Hindlimb muscle (tissue), 1 donor: ENCODE measurements at regions not wholly inside any gene's neighbourhood (a gene's known extent, or its start where the extent isn't known, plus 50 kb on each side); places are given as distances from the start of the nearest gene placed in this dataset.

ENCODE experiments used
- DNase-seq: peaks from one replicate; pipeline ENCODE4 v3.0.0-alpha.2; 2013

DNA sequence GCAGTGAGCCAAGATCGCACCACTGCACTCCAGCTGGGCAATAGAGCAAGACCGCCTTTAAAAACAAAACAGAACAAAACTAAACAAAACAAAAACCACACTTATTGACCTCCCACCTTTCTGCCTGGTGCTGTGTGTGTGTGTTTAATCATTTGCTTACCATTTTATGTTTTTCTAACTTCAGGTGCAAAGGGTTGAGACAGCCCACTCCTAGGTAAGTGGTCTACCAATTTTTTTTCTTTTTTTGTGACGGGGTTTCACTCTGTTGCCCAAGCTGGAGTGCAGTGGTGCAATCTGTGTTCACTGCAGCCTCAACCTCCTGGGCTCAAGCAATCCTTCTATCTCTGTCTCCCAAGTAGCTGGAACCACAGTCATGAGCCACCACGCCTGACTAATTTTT lies 65.8 kb downstream of the SALL1 start:
- DNase-seq = no peak

DNA sequence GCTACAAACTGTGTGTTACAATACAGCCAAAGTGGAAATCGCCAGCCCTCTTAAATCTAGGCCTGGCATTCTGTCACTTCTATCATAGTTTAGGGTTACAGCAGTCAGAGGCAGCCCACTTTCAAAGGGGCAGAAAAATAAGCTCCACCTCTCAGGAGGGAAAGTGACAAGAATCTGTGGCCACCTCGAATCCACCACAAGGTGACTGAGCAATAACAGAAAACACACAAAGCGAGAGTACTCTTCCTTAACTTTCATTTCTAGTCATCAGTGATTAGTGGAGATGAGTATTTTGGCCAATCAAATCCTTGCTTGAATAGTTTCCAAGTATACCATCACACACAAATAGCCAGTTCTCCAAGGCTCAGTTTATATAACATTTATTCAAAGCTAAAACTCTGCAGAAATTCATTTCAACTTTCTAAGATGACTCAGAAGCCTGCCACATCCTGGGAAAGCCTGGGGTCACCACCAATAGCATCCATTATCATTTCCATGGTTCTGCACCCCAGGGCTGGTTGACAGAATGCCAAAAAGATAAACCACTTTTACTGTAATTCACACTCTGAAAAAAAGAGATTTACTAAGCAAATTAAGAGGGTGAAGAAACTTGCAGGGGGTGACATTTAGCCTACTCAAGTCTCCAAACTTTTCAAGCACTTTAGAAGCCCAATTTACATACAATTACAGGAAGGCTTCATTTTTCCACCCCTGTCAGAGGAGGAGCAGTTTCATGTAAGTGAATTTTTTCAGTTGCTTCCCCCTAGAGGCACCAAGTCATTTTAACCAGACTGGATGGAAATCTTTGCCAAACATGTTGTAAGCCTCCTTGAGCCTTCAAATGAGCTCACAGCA lies 66.8 kb downstream of the SALL1 start:
- no peak for DNase-seq

DNA sequence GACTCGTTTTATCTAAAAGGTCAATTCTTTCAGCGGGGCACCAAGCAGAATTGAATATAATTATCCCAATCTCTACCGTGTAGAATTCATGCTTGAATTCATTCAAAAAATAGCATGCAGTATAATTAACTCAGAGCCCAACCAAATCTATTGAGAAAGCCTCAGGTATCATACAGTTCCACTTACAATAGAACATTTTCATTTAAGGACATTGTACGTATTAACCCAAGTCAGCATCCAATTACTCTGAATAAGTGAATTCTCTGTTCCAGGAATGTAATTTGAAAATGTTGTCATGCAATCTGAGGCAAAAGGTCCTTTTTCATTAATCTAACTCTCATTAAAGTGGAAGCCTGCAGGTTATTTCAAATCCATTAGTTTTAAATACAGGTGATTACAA lies 78.5 kb downstream of the SALL1 start:
- no peak for DNase-seq

DNA sequence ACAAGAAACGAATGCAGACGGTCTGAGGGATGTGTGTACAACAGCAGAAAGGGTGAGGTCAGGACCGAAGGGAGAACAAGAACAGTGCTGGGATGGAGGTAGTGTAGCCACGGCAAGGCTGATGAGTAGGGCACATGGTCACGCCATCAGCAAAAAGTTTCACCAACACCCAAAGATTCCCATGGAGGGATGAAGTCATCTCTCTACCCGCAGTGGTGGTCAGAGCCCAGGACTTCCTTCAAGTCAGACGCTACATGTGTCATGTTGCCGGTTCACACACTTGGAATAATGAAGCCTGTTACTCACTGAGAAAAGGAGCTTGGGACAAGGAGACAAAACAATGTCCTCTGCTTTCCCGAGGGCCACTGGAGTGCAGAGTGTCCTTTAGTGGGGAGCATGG lies 79.7 kb downstream of the SALL1 start:
- DNase-seq = no peak

DNA sequence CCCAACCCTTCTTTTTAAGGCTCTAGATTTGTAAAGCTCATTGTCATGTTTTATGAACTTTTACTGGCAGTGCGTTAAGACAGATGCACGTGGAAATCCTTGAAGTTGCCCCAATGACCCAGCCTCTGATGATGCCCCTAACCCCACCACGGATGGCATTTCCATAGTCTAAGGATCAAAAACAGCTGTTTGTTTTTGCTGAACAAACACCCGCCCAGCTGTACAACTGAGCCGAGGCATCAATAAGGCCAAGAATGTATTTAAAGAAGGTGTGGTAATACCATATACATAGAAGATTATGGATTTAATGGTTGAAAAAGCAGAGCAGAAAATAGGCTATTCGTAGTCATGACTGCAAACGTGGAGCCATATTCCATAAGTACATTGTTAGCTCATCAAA lies 83.7 kb downstream of the SALL1 start:
- DNase-seq = no peak

DNA sequence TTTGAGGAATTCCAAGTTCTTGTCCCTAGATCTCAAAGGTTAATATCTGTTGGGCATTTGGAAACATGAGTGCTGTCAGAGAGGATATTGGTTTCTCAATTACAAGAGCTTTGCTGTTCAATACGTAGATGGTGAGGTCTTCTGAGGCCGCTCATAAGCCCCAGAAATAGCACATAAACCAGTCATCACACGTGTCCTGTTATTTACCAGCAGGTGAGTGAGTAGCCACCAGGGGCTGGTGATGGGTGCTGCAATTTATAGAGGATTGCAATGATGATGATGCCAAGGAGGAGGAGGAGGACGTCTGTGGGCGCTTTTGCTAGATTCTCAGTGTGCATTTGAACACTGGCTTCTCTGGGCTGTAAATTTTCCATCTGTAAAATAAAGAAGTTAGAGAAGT lies 89.0 kb downstream of the SALL1 start:
- no peak for DNase-seq

DNA sequence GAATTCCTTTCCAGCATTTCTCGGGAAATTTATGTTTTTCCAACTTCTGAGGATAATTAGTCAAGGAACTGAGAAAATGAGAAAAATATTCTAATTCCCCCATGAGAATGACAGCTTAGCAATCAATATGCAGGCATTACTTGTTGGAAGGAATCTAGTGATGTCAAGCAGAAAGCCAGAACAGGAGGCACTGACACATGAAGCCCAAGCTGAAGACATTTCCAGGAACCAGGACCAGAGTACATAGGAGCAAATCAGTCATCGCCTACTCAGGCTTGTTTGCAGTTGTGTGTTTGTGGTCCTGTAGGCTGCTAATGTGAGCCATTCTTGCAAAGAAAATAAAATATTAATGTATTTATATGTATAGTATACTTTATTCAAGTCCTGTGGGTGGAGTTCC lies 89.7 kb downstream of the SALL1 start:
- no peak for DNase-seq

DNA sequence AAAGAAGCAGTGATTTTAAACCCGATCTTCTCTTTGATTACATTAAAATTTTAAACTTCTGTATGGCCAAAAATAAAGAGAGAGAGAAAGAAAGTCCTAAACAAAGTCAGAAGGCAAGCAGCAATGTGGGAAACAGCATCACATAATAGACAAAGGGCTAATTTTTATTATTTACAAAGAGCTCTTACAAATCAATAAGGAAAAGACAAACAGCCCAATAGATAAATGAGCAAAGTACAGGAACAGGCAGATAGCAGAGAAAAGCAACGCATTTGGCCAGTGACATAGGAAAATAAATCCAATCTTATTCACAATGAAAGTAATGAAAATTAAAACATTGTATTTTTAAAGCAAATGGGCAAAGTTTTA lies 93.1 kb downstream of the SALL1 start:
- no peak for DNase-seq

DNA sequence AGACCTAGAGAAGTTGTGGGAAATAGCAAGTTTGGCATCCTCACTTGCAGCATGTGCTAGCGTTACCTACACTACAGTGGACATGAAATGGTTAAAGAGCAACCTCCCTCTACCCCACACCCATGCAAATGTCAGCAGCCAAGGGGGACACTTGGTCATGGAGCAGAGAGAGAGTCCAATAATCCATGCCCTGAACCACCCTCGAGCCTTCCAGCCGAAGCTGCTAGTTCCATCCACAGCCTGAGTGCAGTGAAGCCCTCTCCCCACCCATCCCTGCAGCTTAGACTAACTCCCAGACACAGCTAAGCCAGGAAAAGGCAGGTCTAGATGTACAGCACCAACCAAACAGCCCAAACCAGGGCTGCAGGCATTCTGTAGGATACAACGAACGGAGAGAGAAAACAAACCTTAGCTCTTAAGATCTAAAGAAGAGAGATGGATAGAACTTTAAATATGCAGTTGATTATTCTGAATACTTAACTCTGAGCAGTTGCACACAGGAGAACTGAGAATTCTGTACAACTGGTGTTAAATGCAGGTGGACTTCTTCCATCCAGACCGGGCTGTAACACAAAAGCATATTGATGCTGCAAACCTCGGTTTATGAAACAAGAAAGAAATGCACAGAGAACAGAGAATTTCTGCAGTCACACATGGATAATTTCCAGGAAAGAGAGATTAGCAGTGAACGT lies 93.8 kb downstream of the SALL1 start:
- DNase-seq = no peak

DNA sequence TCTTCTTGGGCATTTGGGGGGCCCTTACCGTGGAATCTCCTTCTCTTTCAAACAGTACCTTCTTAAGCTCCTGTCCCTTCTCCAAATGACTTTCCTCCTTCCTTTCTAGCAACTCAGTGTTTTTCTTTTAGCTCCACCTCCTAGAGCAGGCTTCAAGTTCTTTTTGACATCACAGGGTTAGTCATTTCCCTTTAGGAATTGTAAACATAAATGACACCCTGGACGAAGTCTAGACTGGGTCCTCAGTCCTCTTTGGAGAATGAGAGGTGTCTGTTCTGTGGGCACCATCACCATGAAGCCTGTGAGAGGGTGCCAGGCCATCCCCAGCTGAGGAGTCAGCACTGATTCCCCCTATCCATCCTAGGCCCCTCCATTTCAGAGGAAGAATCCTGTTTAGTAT lies 94.7 kb downstream of the SALL1 start:
- no peak for DNase-seq

DNA sequence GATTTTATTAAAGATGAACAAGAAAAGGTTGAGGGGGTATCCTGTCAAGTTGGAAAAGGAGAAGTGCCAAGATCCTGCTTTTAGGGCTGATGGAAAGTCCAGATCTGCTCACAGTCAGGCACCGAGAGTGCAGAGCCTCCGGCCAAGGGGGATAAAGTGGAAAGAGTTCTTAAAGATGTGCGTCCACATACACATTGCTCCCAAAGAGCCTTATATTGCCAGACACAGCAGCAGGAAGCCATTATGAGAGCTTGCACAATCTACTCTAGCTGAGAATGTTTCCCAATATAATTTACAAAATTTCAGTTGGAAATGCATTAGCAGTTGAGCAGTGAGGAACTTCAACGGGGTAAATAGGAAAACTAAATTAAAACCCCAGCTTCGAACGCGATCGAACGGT lies 95.6 kb downstream of the SALL1 start:
- peak; percentile 38 for DNase-seq

DNA sequence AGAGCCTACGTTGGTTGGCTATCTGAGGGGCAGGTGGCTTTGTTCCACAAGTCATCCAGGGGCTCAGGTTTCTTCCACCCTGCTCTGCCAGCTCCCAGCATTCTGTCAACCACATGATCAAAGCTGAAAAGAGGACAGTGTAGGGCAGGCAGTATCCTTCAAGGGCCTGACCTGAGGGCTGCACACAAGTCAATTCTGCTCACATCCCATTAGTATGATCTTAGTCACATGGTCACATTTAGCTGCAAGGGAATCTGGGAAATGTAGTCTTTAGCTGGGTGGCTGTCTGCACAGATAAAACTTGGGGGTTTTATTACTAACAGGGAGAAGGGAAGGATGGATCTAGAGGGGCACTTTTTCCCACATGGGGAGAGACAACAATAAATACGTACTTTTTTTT lies 97.3 kb downstream of the SALL1 start:
- no peak for DNase-seq

DNA sequence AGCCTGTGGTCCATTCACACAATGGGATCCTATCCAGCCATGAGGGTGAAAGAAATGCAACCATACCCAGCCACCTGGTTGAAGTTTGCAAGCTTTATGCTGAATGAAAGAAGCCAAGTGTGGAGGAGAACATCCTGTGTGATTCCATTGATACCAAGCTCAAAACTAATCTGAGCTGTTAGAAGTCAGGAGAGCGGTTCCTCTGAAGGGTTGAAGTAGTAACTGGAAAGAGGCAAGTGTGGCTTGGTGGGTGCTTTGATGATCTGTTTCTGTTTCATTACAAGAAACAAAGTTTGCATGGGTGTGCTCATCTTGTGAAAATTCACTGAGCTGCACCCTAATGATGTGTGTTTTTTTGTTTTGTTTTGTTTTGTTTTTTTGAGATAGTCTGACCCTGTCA lies 99.4 kb downstream of the SALL1 start:
- no peak for DNase-seq

DNA sequence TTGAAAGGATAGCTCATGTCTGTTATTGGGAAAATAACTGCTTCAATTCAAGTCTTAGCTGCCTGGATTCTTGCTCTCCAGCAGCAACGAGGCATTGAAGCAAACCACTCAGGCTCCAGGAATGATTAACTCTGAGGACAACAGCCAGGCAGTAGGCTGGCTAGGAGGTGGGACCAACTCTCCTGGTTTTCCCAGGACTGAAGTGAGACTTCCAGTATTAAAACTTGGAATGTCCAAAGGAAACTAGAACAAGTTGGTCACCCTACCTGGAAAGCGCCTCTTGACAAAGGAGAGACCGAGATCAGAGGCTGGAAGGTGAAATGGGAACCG lies 100.7 kb downstream of the SALL1 start:
- no peak for DNase-seq

DNA sequence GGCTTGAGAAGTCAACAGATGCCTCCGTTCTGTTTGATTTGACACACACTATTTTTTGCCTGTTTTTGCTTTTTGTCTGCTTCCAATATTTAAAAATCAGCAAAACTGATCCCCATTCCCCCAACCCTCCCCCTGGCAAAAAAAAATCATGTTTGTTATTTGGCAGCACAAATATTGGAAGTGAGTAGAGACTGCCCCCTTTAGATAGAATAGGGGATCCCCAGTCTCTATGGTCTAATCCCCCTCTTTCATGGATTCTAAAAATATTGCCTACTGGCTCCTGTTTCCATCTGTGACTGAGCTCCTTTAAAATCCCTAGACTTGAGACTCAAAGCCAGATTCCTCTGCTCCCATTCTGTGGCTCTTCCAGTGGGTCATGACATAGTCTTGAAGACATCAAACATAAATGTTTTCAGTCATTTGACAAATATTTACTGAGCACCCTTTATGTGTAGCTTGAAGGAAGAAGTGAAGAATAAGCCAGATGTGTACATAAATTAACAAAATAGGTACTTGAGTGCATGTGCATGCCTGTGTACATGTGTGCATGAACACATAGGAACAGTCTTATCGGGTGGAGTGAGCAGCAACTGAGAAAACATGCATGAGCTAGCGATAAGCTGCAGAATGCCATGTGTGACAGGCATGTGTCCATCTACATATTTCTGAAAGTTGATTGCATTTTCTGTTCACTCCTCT lies 101.2 kb downstream of the SALL1 start:
- DNase-seq = no peak

DNA sequence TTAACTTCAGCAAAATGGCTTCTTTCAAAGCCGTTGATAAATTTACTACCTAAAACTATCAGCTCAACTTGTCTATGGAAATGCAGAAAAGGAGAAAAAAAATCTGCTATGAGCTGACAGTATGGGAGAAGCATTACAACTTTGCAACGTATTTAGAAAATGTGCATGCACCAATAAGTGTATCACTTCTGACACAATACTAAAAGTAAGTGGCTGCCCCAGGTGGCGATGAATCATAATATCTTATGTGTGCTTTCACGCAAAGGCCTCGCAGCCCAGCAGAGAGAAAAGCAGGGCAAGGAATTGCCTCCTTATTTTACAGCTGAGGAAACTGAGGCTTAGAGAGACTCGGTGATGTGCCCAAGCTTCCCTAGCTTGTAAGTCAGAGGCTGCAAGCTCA lies 101.8 kb downstream of the SALL1 start:
- DNase-seq = no peak

DNA sequence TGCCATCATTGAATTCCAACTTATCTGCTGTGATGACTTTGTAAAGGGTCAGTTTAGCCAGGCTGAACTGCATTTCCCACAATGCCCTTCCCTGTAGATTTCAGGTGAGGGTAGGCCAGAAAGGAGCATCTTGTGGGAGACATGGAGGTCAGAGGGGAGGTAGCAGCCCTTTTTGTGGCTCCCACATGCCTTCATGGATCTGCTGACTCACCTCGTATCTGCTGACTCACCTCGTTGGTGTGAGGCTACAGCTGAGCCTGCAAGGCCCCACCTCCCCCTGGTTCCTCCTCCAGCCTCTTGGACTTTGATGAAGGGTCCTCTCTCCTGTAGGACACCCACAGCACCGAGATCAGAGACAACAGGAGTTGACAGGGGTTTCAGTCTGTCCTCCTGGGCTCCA lies 102.5 kb downstream of the SALL1 start:
- DNase-seq = no peak

DNA sequence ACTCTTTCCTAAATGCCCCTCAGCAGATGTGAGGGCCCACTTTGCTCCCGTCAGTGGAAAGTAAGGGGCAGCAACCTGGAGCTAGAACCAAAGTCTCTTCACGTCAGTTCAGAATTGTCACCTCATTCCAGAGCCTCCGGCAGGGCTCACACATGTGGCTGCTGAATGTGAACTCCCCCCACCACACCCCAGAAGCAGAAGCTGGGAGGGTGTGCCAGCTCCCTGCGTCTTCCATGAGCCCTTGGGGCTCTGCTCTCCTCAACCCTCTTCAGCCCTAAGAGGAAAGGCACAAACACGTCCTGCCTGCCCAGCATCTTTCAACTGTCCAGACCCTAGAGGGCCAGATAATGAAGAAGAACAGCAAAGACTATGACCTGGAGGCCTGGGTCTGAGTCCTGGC lies 105.3 kb downstream of the SALL1 start:
- DNase-seq = no peak

DNA sequence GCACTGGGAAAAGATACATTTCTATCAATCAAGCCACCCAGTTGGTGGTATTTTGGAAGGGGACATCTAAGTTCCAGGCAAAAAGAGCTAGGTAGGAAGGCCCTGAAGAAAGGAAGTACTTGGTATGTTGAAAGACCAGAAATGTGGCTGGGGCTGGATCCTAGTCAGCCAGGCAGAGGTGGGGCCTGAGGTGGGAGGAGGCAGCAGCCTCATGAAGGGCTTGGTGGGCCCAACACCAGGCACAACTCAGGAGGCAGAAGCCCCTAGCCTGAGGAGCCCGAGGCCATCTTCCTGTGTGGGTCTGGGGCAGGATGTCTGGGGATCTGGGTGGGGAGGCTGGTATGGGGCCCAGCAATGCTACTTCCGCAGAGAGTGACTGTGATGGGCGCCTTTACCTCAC lies 105.9 kb downstream of the SALL1 start:
- no peak for DNase-seq

DNA sequence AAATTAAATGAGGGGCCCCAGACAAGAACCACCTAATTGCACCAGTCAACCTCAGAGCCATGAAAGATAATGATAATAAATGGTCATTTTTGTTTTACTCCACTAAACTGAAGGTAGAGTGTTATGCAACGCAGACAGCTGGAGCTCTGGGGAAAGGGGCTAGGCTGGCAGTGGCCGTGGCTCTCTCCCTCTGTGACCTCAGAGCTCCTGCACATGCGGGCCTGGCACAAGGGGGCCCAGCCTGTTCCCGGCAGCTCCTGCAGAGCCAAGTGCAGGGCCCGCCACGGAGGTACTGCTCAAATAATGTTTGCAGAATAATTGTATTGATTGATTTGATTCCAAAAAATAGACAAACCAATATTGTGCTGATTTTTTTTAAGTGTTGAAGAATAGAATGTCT lies 109.5 kb downstream of the SALL1 start:
- DNase-seq = no peak

DNA sequence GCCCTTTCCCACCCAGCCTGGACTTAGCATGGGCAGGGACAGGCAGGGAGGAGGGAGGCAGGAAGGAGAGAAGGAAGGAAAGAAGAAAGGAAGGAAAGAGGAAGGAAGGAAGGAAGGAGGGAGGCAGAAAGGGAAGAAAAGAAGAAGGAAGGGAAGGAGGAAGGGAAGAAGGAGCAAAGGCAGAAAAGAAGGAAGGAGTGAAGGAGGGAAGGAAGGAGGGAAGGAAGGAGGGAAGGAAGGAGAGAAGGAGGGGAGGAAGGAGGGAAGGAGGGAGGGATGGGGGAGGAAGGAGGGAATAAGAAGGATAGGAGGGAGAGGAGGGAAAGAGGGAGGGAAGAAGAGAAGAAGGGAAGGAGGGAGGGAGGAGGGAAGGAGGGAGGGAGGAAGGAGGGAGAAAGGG lies 110.4 kb downstream of the SALL1 start:
- DNase-seq = no peak

DNA sequence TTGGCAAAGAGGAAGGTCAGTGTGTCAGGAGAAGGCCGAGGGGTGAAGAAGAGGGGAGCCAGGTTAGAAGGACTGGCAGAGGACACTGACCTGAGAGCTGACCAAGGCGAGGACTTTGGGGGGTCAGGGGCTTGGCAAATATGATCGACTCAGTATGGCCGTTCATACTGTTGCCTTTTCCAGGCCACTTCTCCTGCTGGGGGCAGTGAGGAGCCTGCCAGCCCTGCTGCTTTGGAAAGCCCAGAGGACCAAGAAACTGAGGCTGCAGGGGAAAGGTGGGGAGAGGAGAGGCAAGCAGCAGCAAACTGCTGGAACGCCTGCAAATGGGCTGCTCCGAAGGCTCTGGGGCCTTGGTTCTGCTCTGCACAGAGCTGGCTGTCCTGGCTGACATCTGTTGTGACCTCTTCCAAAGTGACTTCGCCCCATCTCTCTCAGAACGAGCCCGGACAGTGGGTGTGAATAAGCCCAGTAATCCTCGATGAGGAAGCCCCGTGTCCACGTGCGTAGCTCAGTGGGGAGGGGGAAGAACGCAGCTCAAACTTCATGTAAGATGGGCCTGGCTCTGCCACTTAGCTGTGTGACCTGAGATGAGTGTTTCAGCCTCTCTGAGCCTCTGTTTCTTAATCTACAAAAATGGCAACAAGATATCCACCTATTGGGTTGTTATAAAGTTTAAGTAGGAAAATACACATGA lies 111.3 kb downstream of the SALL1 start:
- DNase-seq = no peak

DNA sequence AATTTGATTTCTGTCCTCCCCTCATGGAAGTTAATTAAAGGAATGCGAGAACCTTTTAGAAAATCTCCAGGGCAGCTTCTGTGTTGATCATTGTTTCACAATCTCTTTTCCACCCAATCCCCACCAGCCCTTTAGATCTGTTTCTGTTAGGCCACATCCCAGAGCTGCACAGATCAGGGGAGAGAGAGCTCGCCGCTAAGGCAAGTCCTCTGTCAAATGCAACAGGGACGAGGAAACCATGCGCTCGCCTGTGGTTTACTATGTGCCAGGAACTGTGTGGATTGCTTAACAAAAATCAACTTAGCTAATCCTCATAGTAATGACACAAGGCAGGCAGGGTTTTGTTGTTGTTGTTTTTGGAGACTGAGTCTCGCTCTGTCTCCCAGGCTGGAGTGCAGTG lies 115.4 kb downstream of the SALL1 start:
- no peak for DNase-seq
